Effector memory CD4-positive, alpha-beta T cell (primary cell): ENCODE measurements at regions not wholly inside any gene's neighbourhood (a gene's known extent, or its start where the extent isn't known, plus 50 kb on each side); places are given as distances from the start of the nearest gene placed in this dataset.

Experiments
- DNase-seq, 3 donors: peaks; one replicate each; pipeline ENCODE4 v3.0.0-alpha.2; 2020
- H3K27ac ChIP-seq: 2 replicates; pipeline ENCODE4 v1.7.0; 2013; ENCODE audit warnings: mild to moderate bottlenecking, low read length, moderate library complexity; ENCODE audit not compliant: insufficient read depth, poor library complexity, severe bottlenecking
- H3K27me3 ChIP-seq: replicated peaks from 2 replicates; pipeline ENCODE4 v1.7.0; 2013; ENCODE audit warnings: mild to moderate bottlenecking, low read length; ENCODE audit not compliant: insufficient read depth, control insufficient read depth, poor library complexity, severe bottlenecking
- H3K36me3 ChIP-seq: 2 replicates; pipeline ENCODE4 v1.7.0; 2013; ENCODE audit warnings: mild to moderate bottlenecking, low read length, moderate library complexity; ENCODE audit not compliant: control insufficient read depth, insufficient read depth
- H3K4me1 ChIP-seq: 2 replicates; pipeline ENCODE4 v1.7.0; 2013; ENCODE audit warnings: low read length, mild to moderate bottlenecking; ENCODE audit not compliant: control insufficient read depth, insufficient read depth, poor library complexity, severe bottlenecking
- H3K4me3 ChIP-seq: 2 replicates; pipeline ENCODE4 v1.7.0; 2013; ENCODE audit warnings: low read length, low read depth, mild to moderate bottlenecking; ENCODE audit not compliant: insufficient read depth, poor library complexity, severe bottlenecking
- H3K9me3 ChIP-seq: 2 replicates; pipeline ENCODE4 v1.7.0; 2013; ENCODE audit warnings: mild to moderate bottlenecking, low read length, moderate library complexity; ENCODE audit not compliant: control insufficient read depth

DNA sequence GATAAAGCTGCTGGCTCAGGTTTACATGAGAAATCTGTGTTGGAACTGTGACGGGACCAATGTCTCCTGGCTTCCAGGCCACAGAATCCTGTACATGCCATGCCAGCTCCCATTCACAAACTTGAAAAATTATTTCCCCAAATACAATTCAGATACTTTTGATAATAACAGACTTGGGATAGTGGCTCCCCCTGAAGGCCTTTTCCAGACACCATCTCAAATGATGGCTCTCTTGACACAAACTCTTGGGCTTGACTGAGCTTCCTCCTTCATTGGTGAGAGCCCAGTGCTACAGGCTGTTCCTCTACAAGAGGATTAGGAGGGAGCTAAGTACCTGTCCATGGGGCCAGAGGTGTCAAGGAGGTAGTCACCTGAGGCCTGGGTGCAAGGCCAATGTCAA lies 104.7 kb upstream of the PAX6 start:
- Histone ChIP-seq H3K36me3 (no peaks in the 10 kb centered on the region), H3K4me1 (no peaks in the 10 kb centered on the region), H3K4me3 (no peak overlapping the region), H3K9me3 (no peaks in the 10 kb centered on the region), H3K27me3 (peaks cover 3% of the 10 kb centered on the region), H3K27ac (no peak overlapping the region)
- no peak for DNase-seq

DNA sequence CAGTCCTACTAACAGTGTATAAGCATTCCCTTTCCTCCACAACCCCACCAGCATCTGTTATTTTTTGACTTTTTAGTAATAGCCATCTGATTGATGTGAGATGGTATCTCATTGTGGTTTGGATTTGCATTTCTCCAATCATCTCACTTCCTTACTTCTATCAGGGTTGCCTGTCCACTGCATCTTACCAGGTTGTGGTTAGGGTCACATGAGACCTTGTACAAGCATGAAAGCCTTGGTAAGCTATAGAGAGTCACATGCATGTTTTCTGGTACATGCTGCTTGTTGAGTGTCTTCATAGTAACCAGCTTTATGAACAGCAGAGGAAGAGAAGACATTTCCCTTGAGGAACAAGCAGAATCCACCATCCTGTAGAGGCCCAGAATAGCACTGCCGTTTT lies 102.9 kb upstream of the PAX6 start:
- Histone ChIP-seq H3K27ac (no peak overlapping the region), H3K4me3 (no peak overlapping the region), H3K27me3 (peaks cover 3% of the 10 kb centered on the region), H3K9me3 (no peaks in the 10 kb centered on the region), H3K36me3 (no peaks in the 10 kb centered on the region), H3K4me1 (no peaks in the 10 kb centered on the region)
- no peak for DNase-seq

DNA sequence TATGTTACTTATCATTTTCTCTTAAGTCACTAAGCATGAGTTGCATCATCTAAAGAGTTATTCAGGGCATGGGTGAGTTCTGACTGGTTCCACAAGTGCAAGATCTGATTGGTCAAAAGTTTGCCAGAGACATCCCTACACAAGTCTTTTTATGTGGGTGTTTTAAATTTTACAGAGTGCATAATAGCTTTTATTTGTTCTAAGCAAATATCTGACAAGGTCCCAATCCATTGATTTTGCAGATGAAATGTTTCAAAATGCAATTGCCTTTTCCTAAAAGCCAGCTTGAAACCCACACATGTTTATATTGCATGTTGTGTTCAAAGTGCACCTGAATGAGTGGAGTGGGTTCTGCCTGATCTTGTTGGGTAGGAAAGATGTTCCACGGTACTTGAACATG lies 101.7 kb upstream of the PAX6 start:
- no peaks in the 10 kb centered on the region for H3K36me3 ChIP-seq
- no peaks in the 10 kb centered on the region for H3K9me3 ChIP-seq
- DNase-seq, result no peak
- H3K27ac ChIP-seq, result no peak overlapping the region
- H3K27me3 ChIP-seq, result peaks cover 3% of the 10 kb centered on the region
- H3K4me3 ChIP-seq, result no peak overlapping the region
- no peaks in the 10 kb centered on the region for H3K4me1 ChIP-seq

DNA sequence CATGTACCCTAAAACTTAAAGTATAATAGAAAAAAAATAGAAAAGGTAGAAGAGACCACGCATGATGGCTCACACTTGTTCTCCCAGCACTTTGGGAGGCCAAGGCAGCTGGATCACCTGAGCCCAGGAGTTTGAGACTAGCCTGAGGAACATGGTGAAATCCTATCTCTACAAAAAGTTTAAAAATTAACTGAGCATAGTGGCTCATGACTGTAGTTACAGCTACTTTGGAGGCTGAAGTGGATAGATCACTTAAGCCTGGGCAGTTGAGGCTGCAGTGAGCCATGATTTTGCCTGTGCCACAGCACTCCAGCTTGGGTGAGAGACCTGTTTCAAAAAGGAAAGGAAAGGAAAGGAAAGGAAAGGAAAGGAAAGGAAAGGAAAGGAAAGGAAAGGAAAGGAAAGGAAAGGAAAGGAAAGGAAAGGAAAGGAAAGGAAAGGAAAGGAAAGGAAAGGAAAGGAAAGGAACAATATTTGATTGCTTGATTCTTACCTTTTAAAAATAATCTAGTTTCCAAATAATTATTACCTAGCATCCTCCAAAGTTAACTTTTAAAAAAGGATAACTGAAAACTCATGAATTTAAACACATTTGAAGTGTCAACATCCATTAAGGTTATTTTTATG lies 99.9 kb upstream of the PAX6 start:
- Histone ChIP-seq H3K4me1 (no peaks in the 10 kb centered on the region), H3K9me3 (no peaks in the 10 kb centered on the region), H3K36me3 (no peaks in the 10 kb centered on the region), H3K27me3 (peaks cover 3% of the 10 kb centered on the region), H3K4me3 (no peak overlapping the region), H3K27ac (no peak overlapping the region)
- DNase-seq, result no peak

DNA sequence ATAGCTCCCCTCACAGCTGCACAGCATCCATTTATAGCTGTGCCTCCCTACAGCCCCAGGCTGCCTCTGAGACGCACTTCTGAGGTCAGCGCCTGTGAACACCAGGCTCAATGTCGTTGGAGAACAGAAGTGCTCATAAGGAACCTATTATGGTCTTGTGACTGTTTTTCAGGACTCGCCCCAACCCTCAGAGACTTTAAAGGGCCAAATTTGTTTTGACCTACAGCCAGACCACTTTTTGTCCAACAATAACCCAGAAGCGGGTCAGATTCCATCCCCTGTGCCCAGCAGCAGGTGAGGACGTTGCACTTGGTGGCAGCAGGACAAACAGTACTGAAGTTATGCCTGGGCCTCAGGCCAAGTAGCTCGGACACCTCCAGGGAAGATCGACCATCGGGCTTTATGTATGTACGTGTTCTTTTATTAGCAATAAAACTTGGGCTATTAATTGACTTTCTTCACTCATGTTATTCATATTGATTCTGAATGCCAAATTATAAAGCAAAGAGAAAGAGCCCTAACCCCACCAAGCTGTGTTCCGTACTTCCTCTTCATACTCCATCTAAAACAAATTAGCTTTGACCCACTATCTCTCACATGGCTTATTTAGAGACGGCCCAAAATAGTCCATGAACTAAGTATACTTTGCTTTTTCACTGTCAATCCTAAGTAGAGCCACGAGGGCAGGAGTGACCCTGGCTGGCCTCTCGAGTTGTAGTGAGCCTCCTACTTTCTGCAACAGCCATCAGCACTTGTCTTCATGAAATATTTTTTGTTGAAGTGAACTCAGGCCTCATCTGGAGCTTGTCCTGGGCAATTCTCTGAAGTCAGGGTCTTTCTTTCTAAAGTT lies 92.3 kb upstream of the PAX6 start:
- Histone ChIP-seq H3K4me1 (no peaks in the 10 kb centered on the region), H3K27ac (no peak overlapping the region), H3K4me3 (no peak overlapping the region), H3K9me3 (no peaks in the 10 kb centered on the region), H3K36me3 (no peaks in the 10 kb centered on the region), H3K27me3 (peaks cover 3% of the 10 kb centered on the region)
- DNase-seq, result no peak

DNA sequence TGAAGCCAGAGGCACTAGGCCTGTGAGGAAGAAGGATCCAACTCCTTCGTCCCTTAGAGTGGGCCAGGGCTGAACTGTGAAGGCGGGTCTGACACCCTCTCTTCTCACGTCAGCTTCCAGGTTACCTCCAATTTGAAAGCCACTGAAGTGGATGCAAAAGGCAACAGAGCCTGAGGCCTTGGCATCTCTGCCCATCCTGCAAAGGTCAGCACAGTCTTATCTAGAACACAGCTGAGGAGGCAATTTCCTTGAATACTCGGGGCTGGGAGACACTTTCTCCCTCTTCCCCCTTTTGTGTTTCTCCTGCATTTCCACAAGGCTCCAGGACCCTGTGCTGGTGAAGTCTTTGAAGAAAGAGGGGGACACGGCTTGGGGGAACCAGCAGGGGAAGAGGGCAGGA lies 91.6 kb upstream of the PAX6 start:
- H3K4me3 ChIP-seq, result no peak overlapping the region
- H3K36me3 ChIP-seq, result no peaks in the 10 kb centered on the region
- DNase-seq, result no peak
- H3K27me3 ChIP-seq, result peaks cover 3% of the 10 kb centered on the region
- H3K4me1 ChIP-seq, result no peaks in the 10 kb centered on the region
- no peaks in the 10 kb centered on the region for H3K9me3 ChIP-seq
- H3K27ac ChIP-seq, result no peak overlapping the region

DNA sequence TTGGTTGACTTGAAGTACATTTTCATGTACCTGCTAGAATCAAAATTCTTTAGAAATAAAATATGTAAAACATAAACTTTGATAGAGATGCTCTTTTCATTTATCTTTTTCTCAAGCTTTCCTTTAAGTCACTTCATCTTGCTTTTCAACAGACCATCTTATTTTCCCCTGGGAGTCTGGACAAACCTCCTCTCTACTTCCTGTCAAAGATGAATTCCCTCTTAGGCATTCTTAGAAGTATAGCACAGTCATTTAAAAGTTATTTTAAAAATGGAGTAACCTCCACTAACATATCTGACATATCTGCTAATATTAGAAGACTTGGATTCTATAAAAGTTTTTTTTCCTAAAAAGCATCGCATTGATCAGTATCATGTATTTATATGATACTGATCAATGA lies 84.8 kb upstream of the PAX6 start:
- no peaks in the 10 kb centered on the region for H3K36me3 ChIP-seq
- H3K27ac ChIP-seq, result no peak overlapping the region
- H3K4me1 ChIP-seq, result no peaks in the 10 kb centered on the region
- H3K27me3 ChIP-seq, result peaks cover 3% of the 10 kb centered on the region
- no peak overlapping the region for H3K4me3 ChIP-seq
- H3K9me3 ChIP-seq, result no peaks in the 10 kb centered on the region
- no peak for DNase-seq

DNA sequence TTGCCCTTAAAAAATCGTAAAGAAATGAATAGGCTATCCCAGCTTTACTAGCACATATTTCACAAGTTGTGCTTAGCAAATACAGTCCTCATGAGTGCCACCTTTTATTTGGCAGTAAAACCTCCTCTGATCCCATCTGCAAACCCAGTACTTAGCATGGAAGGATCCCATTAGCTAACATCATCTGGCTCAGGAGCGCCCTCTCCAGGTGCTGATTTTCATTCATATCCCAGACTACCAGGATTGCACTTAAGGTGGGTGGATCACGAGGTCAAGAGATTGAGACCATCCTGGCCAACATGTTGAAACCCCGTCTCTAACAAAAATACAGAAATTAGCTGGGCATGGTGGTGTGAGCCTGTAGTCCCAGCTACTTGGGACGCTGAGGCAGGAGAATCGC lies 76.1 kb upstream of the PAX6 start:
- H3K9me3 ChIP-seq, result no peaks in the 10 kb centered on the region
- DNase-seq, result no peak
- no peaks in the 10 kb centered on the region for H3K4me1 ChIP-seq
- no peaks in the 10 kb centered on the region for H3K36me3 ChIP-seq
- H3K4me3 ChIP-seq, result no peak overlapping the region
- no peaks in the 10 kb centered on the region for H3K27me3 ChIP-seq
- H3K27ac ChIP-seq, result no peak overlapping the region

DNA sequence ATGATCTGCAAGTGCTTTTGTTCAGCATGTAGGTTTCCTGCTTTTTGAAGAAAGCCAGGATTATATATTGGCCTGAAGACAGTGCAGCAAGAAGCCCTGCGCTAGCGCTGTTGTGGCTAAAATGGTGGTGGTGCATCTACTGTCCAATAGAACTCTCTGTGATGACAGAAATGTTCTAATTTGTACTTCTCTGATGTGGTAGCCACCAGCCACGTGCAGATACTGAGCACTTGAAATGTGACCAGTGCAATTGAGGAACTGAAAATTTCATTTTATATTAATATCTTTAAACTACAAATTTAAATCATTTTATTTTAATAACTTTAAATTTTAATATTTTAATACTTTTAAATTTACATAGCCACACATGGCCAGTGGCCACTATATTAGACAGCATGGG lies 73.0 kb upstream of the PAX6 start:
- Histone ChIP-seq H3K9me3 (no peaks in the 10 kb centered on the region), H3K27ac (no peak overlapping the region), H3K27me3 (no peaks in the 10 kb centered on the region), H3K4me1 (no peaks in the 10 kb centered on the region), H3K36me3 (no peaks in the 10 kb centered on the region), H3K4me3 (no peak overlapping the region)
- no peak for DNase-seq

DNA sequence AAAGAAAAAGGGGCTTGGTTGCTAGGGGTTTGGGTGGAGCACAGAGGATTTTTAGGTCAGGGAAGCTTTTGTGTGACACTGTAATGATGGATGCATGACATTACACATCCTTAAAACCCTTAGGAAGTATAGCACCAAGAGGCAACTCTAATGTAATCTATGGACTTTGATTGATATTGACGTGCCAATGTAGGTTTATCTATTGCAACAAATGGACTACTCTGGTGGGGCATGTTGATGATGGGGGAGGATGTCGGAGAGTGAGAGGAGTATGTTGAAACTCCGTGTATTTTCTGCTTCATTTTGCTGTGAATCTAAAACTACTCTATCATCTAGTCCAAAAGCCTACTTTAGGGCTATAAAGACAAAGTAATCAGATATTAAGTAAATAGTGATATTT lies 72.3 kb upstream of the PAX6 start:
- DNase-seq, result no peak
- Histone ChIP-seq H3K4me1 (no peaks in the 10 kb centered on the region), H3K4me3 (no peak overlapping the region)

More for the DNA sequence above, 72.3 kb upstream of the PAX6 start:
- H3K27ac ChIP-seq, result no peak overlapping the region
- H3K36me3 ChIP-seq, result no peaks in the 10 kb centered on the region
- H3K9me3 ChIP-seq, result no peaks in the 10 kb centered on the region
- H3K27me3 ChIP-seq, result no peaks in the 10 kb centered on the region
